Endothelial cell of umbilical vein (primary cell): ENCODE measurements at regions not wholly inside any gene's neighbourhood (a gene's known extent, or its start where the extent isn't known, plus 50 kb on each side); places are given as distances from the start of the nearest gene placed in this dataset.

Experiments used
- BruUV-seq: library from RNA; stranded (reverse); fragments of 400-500 nt; replicated peaks from 2 replicates; lab custom pipeline; 2021; lab: Mats Ljungman, UMichigan
- CTCF ChIA-PET: fragments of 300-600, 350-600 bp; sonication (Branson Sonifier 250); formaldehyde crosslinking; loops from one replicate; lab custom pipeline; 2021; ENCODE audit warnings: antibody characterized with exemption, inconsistent platforms; lab: Charles Lee
- POLR2A ChIA-PET: fragments of 300-600, 350-600 bp; sonication (Branson Sonifier 250); formaldehyde crosslinking; loops from one replicate; lab custom pipeline; 2021; ENCODE audit warnings: antibody characterized with exemption, inconsistent platforms; lab: Charles Lee
- DNase-seq: peaks from one replicate; pipeline ENCODE4 v3.0.0-alpha.2; 2011; ENCODE audit warnings: low read depth, low spot score
- FAIRE-seq: peaks from 2 replicates; lab custom pipeline; 2011; peaks lifted over from hg19 to GRCh38; lab: Jason Lieb, UNC
- H2AFZ ChIP-seq: 2 replicates; pipeline ENCODE4 v1.6.0; 2012; ENCODE audit warnings: low read depth, low read length, control low read depth, inconsistent platforms
- H3K27ac ChIP-seq: 2 replicates; pipeline ENCODE4 v1.5.1; 2011; ENCODE audit warnings: low read depth, mild to moderate bottlenecking, control low read depth, low read length, moderate library complexity; ENCODE audit not compliant: insufficient read depth
- H3K27me3 ChIP-seq, 2 experiments: 2 replicates each; pipeline versions ENCODE4 v1.6.0 to v1.6.1; 2011; ENCODE audit warnings: low read length in 2 of 2, mixed read lengths in 1 of 2; ENCODE audit not compliant: control insufficient read depth in 2 of 2, insufficient read depth in 2 of 2
- H3K36me3 ChIP-seq, 2 experiments: 2 replicates in 1 of 2; 3 replicates in 1 of 2; pipeline ENCODE4 v1.5.1; 2011; ENCODE audit warnings: low read length in 2 of 2, mild to moderate bottlenecking in 1 of 2, moderate library complexity in 1 of 2; ENCODE audit not compliant: control insufficient read depth in 2 of 2, insufficient read depth in 2 of 2; ENCODE audit errors: extremely low read depth in 1 of 2
- H3K4me1 ChIP-seq: 3 replicates; pipeline ENCODE4 v1.5.1; 2011; ENCODE audit warnings: mild to moderate bottlenecking, low read length; ENCODE audit not compliant: control insufficient read depth, insufficient read depth; ENCODE audit errors: extremely low read depth
- H3K4me2 ChIP-seq: 2 replicates; pipeline ENCODE4 v1.6.1; 2011; ENCODE audit warnings: low read length, control low read depth, mixed read lengths; ENCODE audit not compliant: insufficient read depth
- H3K4me3 ChIP-seq, 3 experiments: fragments of 200-600 bp in 1 of 3; sonication (generic), shearing (Covaris generic) in 1 of 3; replicated peaks in 1 of 3; 2 replicates each; pipeline ENCODE4 v1.5.1; 2011 to 2016; ENCODE audit warnings: control low read depth in 3 of 3, low read length in 3 of 3, mild to moderate bottlenecking in 2 of 3, inconsistent platforms in 1 of 3, low read depth in 1 of 3, moderate library complexity in 1 of 3; ENCODE audit not compliant: insufficient read depth in 1 of 3
- H3K79me2 ChIP-seq: 2 replicates; pipeline ENCODE4 v1.6.0; 2012; ENCODE audit warnings: low read length, inconsistent platforms; ENCODE audit not compliant: control insufficient read depth, insufficient read depth
- H3K9ac ChIP-seq: replicated peaks from 2 replicates; pipeline ENCODE3; 2011; ENCODE audit warnings: low read length, control low read depth; ENCODE audit not compliant: insufficient read depth; ENCODE audit errors: extremely low read depth
- H3K9me1 ChIP-seq: replicated peaks from 3 replicates; pipeline ENCODE4 v1.6.0; 2011; ENCODE audit warnings: mild to moderate bottlenecking, low read length; ENCODE audit not compliant: control insufficient read depth, insufficient read depth; ENCODE audit errors: extremely low read depth
- H3K9me3 ChIP-seq: replicated peaks from 2 replicates; pipeline ENCODE4 v1.5.1; 2012; ENCODE audit warnings: low read length, inconsistent platforms; ENCODE audit not compliant: control insufficient read depth, insufficient read depth
- H4K20me1 ChIP-seq: replicated peaks from 2 replicates; pipeline ENCODE3; 2011; ENCODE audit warnings: mild to moderate bottlenecking, low read length; ENCODE audit not compliant: control insufficient read depth, insufficient read depth; ENCODE audit errors: extremely low read depth
- CTCF ChIP-seq, 2 donors: IDR thresholded peaks; 1 replicate in 1 of 2; 2 replicates in 1 of 2; pipeline ENCODE4 v1.5.1; 2011; ENCODE audit warnings: low read length in 2 of 2, mild to moderate bottlenecking in 2 of 2, moderate library complexity in 2 of 2, control low read depth in 1 of 2, inconsistent platforms in 1 of 2, low read depth in 1 of 2; ENCODE audit not compliant: insufficient read depth in 1 of 2; ENCODE audit errors: extremely low read depth in 1 of 2
- EZH2 ChIP-seq: IDR thresholded peaks from 2 replicates; pipeline ENCODE4 v1.6.1; 2012; ENCODE audit warnings: borderline replicate concordance, low read depth, mild to moderate bottlenecking, moderate library complexity, low read length, inconsistent platforms; ENCODE audit not compliant: severe bottlenecking
- FOS ChIP-seq: IDR thresholded peaks from 2 replicates; pipeline ENCODE4 v1.6.1; 2011; ENCODE audit warnings: mild to moderate bottlenecking, low read length, moderate library complexity, borderline replicate concordance; ENCODE audit not compliant: insufficient read depth
- GATA2 ChIP-seq: IDR thresholded peaks from 2 replicates; pipeline ENCODE4 v1.7.0; 2011; ENCODE audit warnings: low read depth, mild to moderate bottlenecking, moderate library complexity, mixed read lengths, low read length; ENCODE audit not compliant: insufficient read length, insufficient read depth
- JUN ChIP-seq: IDR thresholded peaks from 2 replicates; pipeline ENCODE4 v1.6.1; 2011; ENCODE audit warnings: borderline replicate concordance, low read depth; ENCODE audit not compliant: insufficient read length, insufficient read depth
- MAX ChIP-seq: IDR thresholded peaks from 2 replicates; pipeline ENCODE4 v1.6.1; 2011; ENCODE audit not compliant: insufficient read depth, insufficient read length
- MYC ChIP-seq: IDR thresholded peaks from one replicate; pipeline ENCODE4 v1.6.1; 2011; ENCODE audit warnings: mild to moderate bottlenecking, low read depth, low read length
- POLR2A ChIP-seq: IDR thresholded peaks from 2 replicates; pipeline ENCODE4 v1.6.1; 2012; ENCODE audit warnings: low read depth, mild to moderate bottlenecking, control low read depth, low read length
- POLR2AphosphoS5 ChIP-seq: IDR thresholded peaks from 2 replicates; pipeline ENCODE4 v1.6.1; 2012; ENCODE audit warnings: low read depth, mild to moderate bottlenecking, control low read depth, low read length, moderate library complexity; ENCODE audit not compliant: insufficient read depth
- dilution Hi-C: fragments of 300-500 bp; cut with MboI; formaldehyde crosslinking; loops from one replicate; pipeline ENCODE4 v1.15.0; 2019; ENCODE audit warnings: low sequenced_read_pairs; ENCODE audit not compliant: extremely low pct_ligation_motif_present
- intact Hi-C: fragments of 100-400 bp; cut with micrococcal nuclease; formaldehyde crosslinking; loops from one replicate; pipeline ENCODE4 v1.10.0; 2022

- no TSS peak for BruUV-seq
- dilution Hi-C loops, result no loop called here
These were observed 65.5 kb upstream of the LYZL1 start for GRCh38 chr10:29223326-29223725.

More at GRCh38 chr10:29223326-29223725, 65.5 kb upstream of the LYZL1 start:
- H3K4me1 ChIP-seq, result no peaks in the 10 kb centered on the region
- no peaks in the 10 kb centered on the region for H3K79me2 ChIP-seq
- intact Hi-C loops, result no loop called here
- CTCF ChIA-PET, result interaction anchor here (1.1 to 1.5 kb wide), 2 partner anchors 15 to 94 kb away, joined by 3 to 4 read pairs; no protein-coding TSS in a partner anchor
- no peak overlapping the region for H3K9ac ChIP-seq
- H3K9me3 ChIP-seq, result no peaks in the 10 kb centered on the region
- POLR2A ChIA-PET, result interaction anchor here (0.6 kb wide), 1 partner anchor 11 kb away, joined by 3 read pairs; no protein-coding TSS in a partner anchor
- H3K27ac ChIP-seq, result no peak overlapping the region
- peaks cover 0 to 15% of the 10 kb centered on the region in 2 experiments for H3K27me3 ChIP-seq
- TF ChIP-seq GATA2 (no peak), MAX (no peak), POLR2A (no peak), FOS (no peak), POLR2AphosphoS5 (no peak), JUN (no peak), CTCF (IDR thresholded peaks at IDR 0.05; ENCODE audit: extremely low read depth in 1 of 2, insufficient read depth in 1 of 2, low read depth in 1 of 2, low read length in 2 of 2) (no peak), EZH2 (no peak), MYC (no peak)
- H2AFZ ChIP-seq, result no peak overlapping the region
- H3K4me3 ChIP-seq, result no peak overlapping the region
- H3K9me1 ChIP-seq, result no peaks in the 10 kb centered on the region
- FAIRE-seq, result no peak
- no peak for DNase-seq
- no peaks in the 10 kb centered on the region for H4K20me1 ChIP-seq
- H3K4me2 ChIP-seq, result no peak overlapping the region
- no peaks in the 10 kb centered on the region for H3K36me3 ChIP-seq
